ENCODE measurements at regions not wholly inside any gene's neighbourhood (a gene's known extent, or its start where the extent isn't known, plus 50 kb on each side); places are given as distances from the start of the nearest gene placed in this dataset.
"Not testable (repeated sequence)": the region's sequence is repeated elsewhere in the genome, so short reads cannot be mapped to it uniquely, and the experiment has no call there.

- DNase-seq: no peak
These were observed 1179.5 kb upstream of the GOT2 start for GRCh38 chr16:59913666-59914065.

GRCh38 chr16:59909262-59909661, 1175.1 kb upstream of the GOT2 start:
- no peak for DNase-seq

GRCh38 chr16:59907611-59908010, 1173.5 kb upstream of the GOT2 start:
- no peak for DNase-seq

- DNase-seq: no peak
These were observed 1171.5 kb upstream of the GOT2 start for GRCh38 chr16:59905606-59906005.

- no peak for DNase-seq
These were observed 1171.0 kb upstream of the GOT2 start for GRCh38 chr16:59905131-59905530.

- DNase-seq: no peak
These were observed 1165.8 kb upstream of the GOT2 start for GRCh38 chr16:59899940-59900339.

- DNase-seq: no peak
These were observed 1158.3 kb upstream of the GOT2 start for GRCh38 chr16:59892376-59892775.

GRCh38 chr16:59887856-59888255, 1153.7 kb upstream of the GOT2 start:
- DNase-seq: no peak

- DNase-seq: no peak
These were observed 1151.9 kb upstream of the GOT2 start for GRCh38 chr16:59886021-59886420.

GRCh38 chr16:59881376-59881775, 1147.3 kb upstream of the GOT2 start:
- DNase-seq: no peak

- no peak for DNase-seq
These were observed 1146.5 kb upstream of the GOT2 start for GRCh38 chr16:59880611-59881010.

- no peak for DNase-seq
These were observed 1144.9 kb upstream of the GOT2 start for GRCh38 chr16:59878999-59879398.

- no peak for DNase-seq
These were observed 1144.4 kb upstream of the GOT2 start for GRCh38 chr16:59878479-59878878.

GRCh38 chr16:59864981-59865666, 1131.0 kb upstream of the GOT2 start:
- DNase-seq: no peak

GRCh38 chr16:59859676-59860402, 1125.7 kb upstream of the GOT2 start:
- no peak for DNase-seq

GRCh38 chr16:59854846-59855439, 1120.8 kb upstream of the GOT2 start:
- no peak for DNase-seq

- no peak for DNase-seq
These were observed 1115.6 kb upstream of the GOT2 start for GRCh38 chr16:59849716-59850115.

GRCh38 chr16:59848296-59848695, 1114.2 kb upstream of the GOT2 start:
- no peak for DNase-seq

- no peak for DNase-seq
These were observed 1106.1 kb upstream of the GOT2 start for GRCh38 chr16:59840169-59840568.

GRCh38 chr16:59826767-59827166, 1092.7 kb upstream of the GOT2 start:
- DNase-seq: no peak

GRCh38 chr16:59809488-59809887, 1075.4 kb upstream of the GOT2 start:
- not testable (repeated sequence) for DNase-seq

GRCh38 chr16:59783191-59783590, 1049.1 kb upstream of the GOT2 start:
- no peak for DNase-seq

GRCh38 chr16:59773330-59773729, 1039.2 kb upstream of the GOT2 start:
- DNase-seq: no peak

GRCh38 chr16:59759296-59759695, 1025.2 kb upstream of the GOT2 start:
- no peak for DNase-seq

Data from NCI-H2227 treated with DMSO at 0.1 percent for 48 hours (cell line).